Right atrium auricular region (tissue), 2 donors: ENCODE measurements at regions not wholly inside any gene's neighbourhood (a gene's known extent, or its start where the extent isn't known, plus 50 kb on each side); places are given as distances from the start of the nearest gene placed in this dataset.

Experiments
- DNase-seq: peaks from one replicate; pipeline ENCODE4 v3.0.0-alpha.2; 2019; ENCODE audit warnings: low spot score
- H3K27ac ChIP-seq, 2 donors: fragments of 200-600 bp; sonication (generic); 1 replicate in 1 of 2; 2 replicates in 1 of 2; pipeline ENCODE4 v1.5.1; 2016 to 2019
- H3K27me3 ChIP-seq, 2 donors: fragments of 200-600 bp; sonication (generic); one replicate each; pipeline versions ENCODE4 v1.5.1 to v1.6.0; 2017 to 2019
- H3K36me3 ChIP-seq: fragments of 200-600 bp; sonication (generic); one replicate; pipeline ENCODE4 v1.5.1; 2016
- H3K4me1 ChIP-seq, 2 donors: fragments of 200-600 bp; sonication (generic); one replicate each; pipeline versions ENCODE4 v1.5.1 to v1.6.0; 2017 to 2019
- H3K4me3 ChIP-seq, 2 donors: fragments of 200-600 bp; sonication (generic); 1 replicate in 1 of 2; 2 replicates in 1 of 2; pipeline ENCODE4 v1.5.1; 2017 to 2019; ENCODE audit warnings: mild to moderate bottlenecking in 1 of 2, moderate library complexity in 1 of 2
- H3K9me3 ChIP-seq, 2 donors: fragments of 200-600 bp; sonication (generic); one replicate each; pipeline ENCODE4 v1.5.1; 2019
- TF ChIP-seq, protein P1 (sequence below), 2 donors: fragments of 200-600 bp; sonication (generic); IDR thresholded peaks; one replicate each; pipeline ENCODE4 v1.5.1; 2019; ENCODE audit warnings: antibody characterized with exemption in 2 of 2

DNA sequence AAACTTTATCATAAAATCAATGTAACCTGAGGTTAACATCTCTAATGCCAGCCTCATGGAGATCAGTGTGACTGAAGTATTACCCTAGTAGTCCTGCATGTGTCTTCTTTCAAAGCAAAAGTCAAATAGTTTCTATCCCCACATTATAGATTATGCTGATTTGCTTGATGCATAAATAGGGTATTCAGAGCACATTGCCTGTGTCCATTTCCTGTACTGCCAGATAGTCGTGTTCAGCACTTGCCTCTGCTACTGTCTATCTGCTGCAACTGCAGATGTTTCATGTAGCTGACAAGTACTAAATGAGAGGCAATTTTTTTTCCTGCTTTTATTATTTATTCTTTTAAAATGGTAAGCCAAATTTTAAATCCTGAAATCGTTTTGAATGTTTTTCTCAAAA is 348.7 kb downstream of the CHRM3 start:
- Histone ChIP-seq H3K4me1 (no peaks in the 10 kb centered on the region), H3K4me3 (no peak overlapping the region), H3K27ac (no peak overlapping the region), H3K27me3 (no peaks in the 10 kb centered on the region), H3K9me3 (no peaks in the 10 kb centered on the region), H3K36me3 (no peaks in the 10 kb centered on the region)
- TF ChIP-seq, protein P1, sequence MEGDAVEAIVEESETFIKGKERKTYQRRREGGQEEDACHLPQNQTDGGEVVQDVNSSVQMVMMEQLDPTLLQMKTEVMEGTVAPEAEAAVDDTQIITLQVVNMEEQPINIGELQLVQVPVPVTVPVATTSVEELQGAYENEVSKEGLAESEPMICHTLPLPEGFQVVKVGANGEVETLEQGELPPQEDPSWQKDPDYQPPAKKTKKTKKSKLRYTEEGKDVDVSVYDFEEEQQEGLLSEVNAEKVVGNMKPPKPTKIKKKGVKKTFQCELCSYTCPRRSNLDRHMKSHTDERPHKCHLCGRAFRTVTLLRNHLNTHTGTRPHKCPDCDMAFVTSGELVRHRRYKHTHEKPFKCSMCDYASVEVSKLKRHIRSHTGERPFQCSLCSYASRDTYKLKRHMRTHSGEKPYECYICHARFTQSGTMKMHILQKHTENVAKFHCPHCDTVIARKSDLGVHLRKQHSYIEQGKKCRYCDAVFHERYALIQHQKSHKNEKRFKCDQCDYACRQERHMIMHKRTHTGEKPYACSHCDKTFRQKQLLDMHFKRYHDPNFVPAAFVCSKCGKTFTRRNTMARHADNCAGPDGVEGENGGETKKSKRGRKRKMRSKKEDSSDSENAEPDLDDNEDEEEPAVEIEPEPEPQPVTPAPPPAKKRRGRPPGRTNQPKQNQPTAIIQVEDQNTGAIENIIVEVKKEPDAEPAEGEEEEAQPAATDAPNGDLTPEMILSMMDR (IDR thresholded peaks at IDR 0.05), result no peak
- DNase-seq, result no peak

DNA sequence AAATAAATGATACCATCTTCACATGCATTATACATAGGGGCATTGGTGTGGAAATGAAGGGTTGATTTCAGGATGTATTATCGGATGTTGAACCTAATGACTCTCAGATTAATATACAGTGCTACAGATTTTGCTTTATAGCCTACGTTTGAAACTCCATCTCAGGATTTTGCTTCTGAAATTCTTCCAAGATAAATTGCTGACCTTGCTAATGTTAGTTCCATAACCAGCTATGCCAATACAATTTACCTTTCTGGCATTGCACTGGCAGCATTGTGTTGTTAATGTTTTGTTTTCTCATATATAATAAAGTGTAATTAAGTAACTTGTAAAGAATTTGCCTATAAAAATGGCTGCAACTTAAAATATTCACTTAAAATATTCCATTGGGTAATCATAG is 350.1 kb downstream of the CHRM3 start:
- no peaks in the 10 kb centered on the region for H3K9me3 ChIP-seq
- DNase-seq, result no peak
- TF ChIP-seq, protein P1 (IDR thresholded peaks at IDR 0.05), result no peak
- H3K4me1 ChIP-seq, result no peaks in the 10 kb centered on the region
- no peaks in the 10 kb centered on the region for H3K27me3 ChIP-seq
- no peak overlapping the region for H3K27ac ChIP-seq
- H3K4me3 ChIP-seq, result no peak overlapping the region
- H3K36me3 ChIP-seq, result no peaks in the 10 kb centered on the region

DNA sequence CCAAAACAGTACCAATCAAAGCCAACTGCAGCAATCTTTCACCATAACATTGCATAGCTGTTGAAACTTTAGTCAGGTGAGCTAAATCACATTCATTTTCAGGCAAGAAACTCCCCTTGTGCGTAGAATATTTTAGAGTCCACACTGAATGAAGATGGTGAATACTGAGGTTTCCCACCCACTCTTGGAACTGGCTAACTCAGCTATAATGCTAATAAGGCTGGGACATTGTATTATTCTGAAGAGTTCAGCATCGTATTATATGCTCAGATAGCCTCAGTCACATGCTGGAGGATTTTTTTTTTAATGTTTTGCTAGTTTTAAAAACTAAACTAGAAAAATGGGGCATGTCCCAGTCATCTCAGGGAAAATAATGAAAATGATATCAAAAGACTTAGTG is 352.3 kb upstream of the FMN2 start:
- H3K4me3 ChIP-seq, result no peak overlapping the region
- no peaks in the 10 kb centered on the region for H3K4me1 ChIP-seq
- no peaks in the 10 kb centered on the region for H3K36me3 ChIP-seq
- no peaks in the 10 kb centered on the region for H3K27me3 ChIP-seq
- no peak for DNase-seq
- H3K27ac ChIP-seq, result no peak overlapping the region
- TF ChIP-seq, protein P1 (IDR thresholded peaks at IDR 0.05), result no peak
- no peaks in the 10 kb centered on the region for H3K9me3 ChIP-seq

DNA sequence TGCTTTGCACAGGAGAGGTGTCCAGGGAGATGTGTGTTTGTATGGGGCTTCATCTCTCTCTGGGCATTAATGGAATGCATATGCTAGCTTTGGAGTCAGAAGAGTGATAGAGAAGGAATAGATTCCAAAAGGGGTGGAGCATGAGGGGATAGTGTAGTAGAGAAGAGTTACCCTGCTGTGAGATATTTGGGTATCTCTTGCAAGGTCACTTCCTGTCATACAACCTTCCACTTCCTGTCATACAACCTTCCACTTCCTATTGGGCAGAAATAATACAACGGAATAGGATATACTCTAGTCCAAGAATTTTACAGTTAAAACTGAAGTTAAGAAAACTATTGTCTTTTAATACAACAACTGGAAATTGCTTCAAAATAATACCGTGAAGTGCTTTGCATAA is 351.8 kb upstream of the FMN2 start:
- TF ChIP-seq, protein P1 (IDR thresholded peaks at IDR 0.05), result no peak
- Histone ChIP-seq H3K27me3 (no peaks in the 10 kb centered on the region), H3K4me3 (no peak overlapping the region), H3K36me3 (no peaks in the 10 kb centered on the region), H3K4me1 (no peaks in the 10 kb centered on the region), H3K9me3 (no peaks in the 10 kb centered on the region), H3K27ac (no peak overlapping the region)
- DNase-seq, result no peak

DNA sequence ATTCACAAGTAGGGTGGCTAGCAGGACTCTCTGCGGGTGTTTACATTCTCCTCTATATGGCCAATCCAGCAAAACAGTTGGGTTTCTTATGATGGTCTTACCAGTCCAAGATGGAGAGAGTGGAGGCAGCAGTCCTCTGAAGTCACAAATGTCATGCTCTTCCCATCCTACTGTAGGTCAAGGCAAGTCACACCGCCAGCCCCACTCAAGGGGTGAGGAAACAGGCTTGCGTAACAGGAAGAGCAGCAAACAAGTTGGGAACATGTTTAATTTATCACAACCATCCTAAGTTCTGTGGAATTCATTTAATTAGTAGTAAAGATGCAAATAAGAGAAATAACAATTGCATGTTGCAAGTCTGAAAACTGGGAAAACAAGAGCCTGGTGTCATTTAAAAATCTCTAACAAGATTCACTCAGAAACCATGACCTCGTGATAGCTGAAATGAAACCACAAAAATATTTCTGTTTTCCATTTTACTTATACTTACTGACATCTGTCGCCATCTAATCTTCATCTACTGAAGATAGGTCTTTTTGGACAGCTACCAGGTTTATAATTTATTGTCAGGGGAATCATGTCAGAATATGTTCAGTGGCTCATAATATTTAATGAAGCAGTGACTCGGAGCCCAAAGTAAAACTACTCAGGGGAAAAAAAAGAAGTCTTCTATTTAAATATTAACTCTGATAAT is 349.1 kb upstream of the FMN2 start:
- no peaks in the 10 kb centered on the region for H3K9me3 ChIP-seq
- no peaks in the 10 kb centered on the region for H3K4me1 ChIP-seq
- H3K36me3 ChIP-seq, result no peaks in the 10 kb centered on the region
- H3K4me3 ChIP-seq, result no peak overlapping the region
- no peak overlapping the region for H3K27ac ChIP-seq
- TF ChIP-seq, protein P1 (IDR thresholded peaks at IDR 0.05), result no peak
- DNase-seq, result no peak
- H3K27me3 ChIP-seq, result no peaks in the 10 kb centered on the region

DNA sequence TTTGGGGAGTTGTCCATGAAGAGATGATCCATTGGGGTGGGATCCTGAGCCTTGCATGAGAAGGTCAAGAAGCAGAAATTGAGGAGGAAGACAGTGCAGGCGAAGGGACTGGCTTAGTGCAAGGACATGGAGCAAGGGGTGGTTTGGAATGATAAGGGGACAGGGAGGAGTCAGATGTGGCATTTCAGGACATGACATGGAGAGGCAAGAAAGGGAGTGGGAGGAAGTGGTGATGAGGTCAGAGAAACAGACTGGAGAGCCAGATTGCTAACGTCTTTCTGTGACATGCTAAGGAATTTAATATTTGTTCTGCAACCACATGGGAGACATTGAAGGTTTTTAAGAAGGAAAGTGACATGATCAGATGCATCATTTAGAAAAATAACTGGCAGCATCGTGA is 346.8 kb upstream of the FMN2 start:
- H3K36me3 ChIP-seq, result no peaks in the 10 kb centered on the region
- H3K4me1 ChIP-seq, result no peaks in the 10 kb centered on the region
- no peak overlapping the region for H3K4me3 ChIP-seq
- no peak overlapping the region for H3K27ac ChIP-seq
- no peaks in the 10 kb centered on the region for H3K27me3 ChIP-seq
- TF ChIP-seq, protein P1 (IDR thresholded peaks at IDR 0.05), result no peak
- DNase-seq, result no peak
- H3K9me3 ChIP-seq, result no peaks in the 10 kb centered on the region
